ENCODE measurements at regions not wholly inside any gene's neighbourhood (a gene's known extent, or its start where the extent isn't known, plus 50 kb on each side); places are given as distances from the start of the nearest gene placed in this dataset.
"Not testable (repeated sequence)": the region's sequence is repeated elsewhere in the genome, so short reads cannot be mapped to it uniquely, and the experiment has no call there.

DNA sequence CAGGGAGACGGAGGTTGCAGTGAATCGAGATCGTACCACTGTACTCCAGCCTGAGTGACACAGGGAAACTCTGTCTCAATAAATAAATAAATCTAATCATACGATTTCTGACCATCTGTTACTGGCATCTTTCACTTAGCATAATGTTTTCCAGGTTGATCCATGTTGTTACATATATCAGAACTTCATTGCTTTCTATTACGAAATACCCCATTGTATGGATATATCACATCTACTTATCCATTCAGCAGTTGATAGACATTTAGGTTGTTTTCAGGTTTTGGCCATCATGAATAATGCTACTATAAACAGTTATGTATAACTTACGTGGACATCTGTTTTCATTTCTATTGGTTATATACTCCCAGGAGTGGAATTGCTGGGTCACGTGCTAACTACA is 303.9 kb downstream of the PAX3 start:
- TF ChIP-seq FOXA1 (IDR thresholded peaks at IDR 0.05) (no peak), TARDBP (IDR thresholded peaks at IDR 0.05) (no peak)
- POLR2A ChIA-PET: no interaction called here
- no peak for DNase-seq (ENCODE audit: extremely low spot score)
- CTCF ChIA-PET: no interaction called here

- DNase-seq (ENCODE audit: extremely low spot score); CTCF ChIA-PET; POLR2A ChIA-PET: not testable (repeated sequence)
Observed at GRCh38 chr2:221984376-221984775, 314.4 kb downstream of the PAX3 start.

- no peak for TF ChIP-seq BHLHE40 (IDR thresholded peaks at IDR 0.05; ENCODE audit: borderline replicate concordance)
- TF ChIP-seq ZNF384 (IDR thresholded peaks at IDR 0.05): no peak
- TF ChIP-seq LEF1 (IDR thresholded peaks at IDR 0.05; ENCODE audit: borderline replicate concordance): no peak
- no peak for TF ChIP-seq FOXM1 (IDR thresholded peaks at IDR 0.05; ENCODE audit: borderline replicate concordance)
- no peak for TF ChIP-seq ELF4 (IDR thresholded peaks at IDR 0.05)
- TF ChIP-seq L3MBTL2 (conservative IDR thresholded peaks at IDR 0.05): no peak
- no peak for TF ChIP-seq SUZ12 (IDR thresholded peaks at IDR 0.05)
- DNase-seq (ENCODE audit: extremely low spot score): no peak
- CTCF ChIA-PET: no interaction called here
- POLR2A ChIA-PET: no interaction called here
Observed at GRCh38 chr2:221981912-221982470, 316.8 kb downstream of the PAX3 start.

DNA sequence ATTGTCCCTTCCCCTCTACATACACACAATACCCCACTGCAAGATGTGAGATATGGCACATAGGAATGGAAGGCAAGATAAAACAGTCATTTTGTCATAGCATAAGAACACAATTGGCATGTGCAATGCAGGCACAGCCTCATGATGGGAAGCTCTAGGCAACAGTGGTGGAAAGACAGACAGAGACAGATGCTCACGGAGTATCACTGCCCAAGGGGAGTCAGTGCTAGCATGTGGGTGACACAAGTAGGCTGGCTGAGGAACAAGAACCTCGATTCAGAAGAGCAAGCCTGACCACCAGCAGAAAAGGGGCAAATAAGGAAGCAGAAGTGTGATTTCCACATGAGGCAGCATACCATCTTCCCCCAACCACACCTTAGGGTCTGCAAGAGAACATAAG is 323.6 kb downstream of the PAX3 start:
- no peak for TF ChIP-seq TARDBP (IDR thresholded peaks at IDR 0.05)
- no peak for TF ChIP-seq LEF1 (IDR thresholded peaks at IDR 0.05; ENCODE audit: borderline replicate concordance)
- DNase-seq (ENCODE audit: extremely low spot score): no peak
- CTCF ChIA-PET: no interaction called here
- POLR2A ChIA-PET: no interaction called here

- CTCF ChIA-PET: no interaction called here
- TF ChIP-seq LEF1 (IDR thresholded peaks at IDR 0.05; ENCODE audit: borderline replicate concordance) (no peak), NFRKB (IDR thresholded peaks at IDR 0.05) (no peak), TARDBP (IDR thresholded peaks at IDR 0.05) (no peak), FOXK2 (IDR thresholded peaks at IDR 0.05) (no peak), FOXM1 (IDR thresholded peaks at IDR 0.05; ENCODE audit: borderline replicate concordance) (no peak), ELF4 (IDR thresholded peaks at IDR 0.05) (no peak), ARNT (IDR thresholded peaks at IDR 0.05) (no peak), FOXA1 (IDR thresholded peaks at IDR 0.05) (no peak), CTBP1 (IDR thresholded peaks at IDR 0.05; ENCODE audit: borderline replicate concordance) (no peak), SP1 (IDR thresholded peaks at IDR 0.05) (no peak), BHLHE40 (IDR thresholded peaks at IDR 0.05; ENCODE audit: borderline replicate concordance) (no peak), ZNF384 (IDR thresholded peaks at IDR 0.05) (no peak), SUZ12 (IDR thresholded peaks at IDR 0.05) (no peak), L3MBTL2 (conservative IDR thresholded peaks at IDR 0.05) (no peak)
- TF ChIP-seq, protein P1, sequence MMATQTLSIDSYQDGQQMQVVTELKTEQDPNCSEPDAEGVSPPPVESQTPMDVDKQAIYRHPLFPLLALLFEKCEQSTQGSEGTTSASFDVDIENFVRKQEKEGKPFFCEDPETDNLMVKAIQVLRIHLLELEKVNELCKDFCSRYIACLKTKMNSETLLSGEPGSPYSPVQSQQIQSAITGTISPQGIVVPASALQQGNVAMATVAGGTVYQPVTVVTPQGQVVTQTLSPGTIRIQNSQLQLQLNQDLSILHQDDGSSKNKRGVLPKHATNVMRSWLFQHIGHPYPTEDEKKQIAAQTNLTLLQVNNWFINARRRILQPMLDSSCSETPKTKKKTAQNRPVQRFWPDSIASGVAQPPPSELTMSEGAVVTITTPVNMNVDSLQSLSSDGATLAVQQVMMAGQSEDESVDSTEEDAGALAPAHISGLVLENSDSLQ (IDR thresholded peaks at IDR 0.05): no peak
- POLR2A ChIA-PET: no interaction called here
- no peak for DNase-seq (ENCODE audit: extremely low spot score)
Observed at GRCh38 chr2:221973902-221974301, 324.9 kb downstream of the PAX3 start.

DNA sequence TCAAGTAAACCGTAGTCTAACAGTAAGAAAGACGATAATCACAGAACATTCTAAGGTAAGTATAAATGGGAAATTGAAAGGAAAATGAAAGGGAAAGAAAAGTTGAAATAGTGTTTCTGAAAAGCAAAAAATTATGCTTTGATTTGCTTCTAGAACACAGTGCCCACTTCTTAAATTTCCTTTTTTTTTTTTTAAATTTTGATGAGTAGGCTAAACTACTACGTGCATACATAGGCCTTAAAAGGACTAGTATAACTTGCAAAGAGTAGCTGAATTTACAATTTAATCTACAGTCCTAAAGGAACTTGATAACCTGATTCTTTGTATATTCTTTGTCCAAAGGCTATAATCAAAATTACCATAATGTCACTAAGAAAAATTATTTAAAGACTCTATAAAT is 325.3 kb downstream of the PAX3 start:
- POLR2A ChIA-PET: no interaction called here
- no peak for DNase-seq (ENCODE audit: extremely low spot score)
- CTCF ChIA-PET: no interaction called here
- TF ChIP-seq CTBP1 (IDR thresholded peaks at IDR 0.05; ENCODE audit: borderline replicate concordance): no peak
- TF ChIP-seq SUZ12 (IDR thresholded peaks at IDR 0.05): no peak

DNA sequence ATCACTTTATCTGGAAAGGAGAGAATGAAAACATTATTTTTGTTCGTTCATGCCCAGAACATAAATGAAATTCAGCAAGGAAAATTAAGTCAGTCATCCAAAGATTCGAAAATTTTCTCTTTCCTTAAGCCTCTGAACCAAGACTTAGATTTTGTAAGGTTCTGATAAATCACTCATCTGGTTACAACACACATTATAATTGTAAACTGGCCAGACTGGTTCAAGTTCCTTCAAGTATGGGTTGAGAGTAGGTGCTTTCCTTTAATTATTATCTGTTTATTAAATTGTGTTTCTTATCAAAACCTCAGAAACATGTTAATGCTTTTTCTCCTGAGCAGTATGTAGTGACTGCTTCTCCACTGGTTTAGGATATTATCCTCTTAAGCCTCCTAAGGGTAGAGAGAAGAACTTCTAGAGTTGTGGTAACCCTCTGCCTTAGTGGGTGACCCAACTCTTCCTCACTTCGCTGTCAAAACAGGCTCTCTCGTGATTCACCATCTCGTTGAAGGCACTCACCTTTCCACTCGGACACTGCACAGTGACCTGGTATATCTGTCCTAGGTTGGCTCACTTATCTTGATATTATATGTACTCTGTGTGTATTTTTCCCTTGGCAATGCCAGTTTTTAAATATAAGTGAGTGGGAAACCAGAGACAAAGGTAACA is 325.9 kb downstream of the PAX3 start:
- DNase-seq (ENCODE audit: extremely low spot score): no peak
- ChIA-PET CTCF (no interaction called here), POLR2A (no interaction called here)
- no peak for TF ChIP-seq ARNT (IDR thresholded peaks at IDR 0.05)
- no peak for TF ChIP-seq L3MBTL2 (conservative IDR thresholded peaks at IDR 0.05)
- TF ChIP-seq, protein P1 (IDR thresholded peaks at IDR 0.05): no peak
- TF ChIP-seq FOXA1 (IDR thresholded peaks at IDR 0.05): no peak
- TF ChIP-seq FOXK2 (IDR thresholded peaks at IDR 0.05): no peak
- no peak for TF ChIP-seq ZNF384 (IDR thresholded peaks at IDR 0.05)
- no peak for TF ChIP-seq SP1 (IDR thresholded peaks at IDR 0.05)
- no peak for TF ChIP-seq CTBP1 (IDR thresholded peaks at IDR 0.05; ENCODE audit: borderline replicate concordance)
- no peak for TF ChIP-seq NFRKB (IDR thresholded peaks at IDR 0.05)
- no peak for TF ChIP-seq LEF1 (IDR thresholded peaks at IDR 0.05; ENCODE audit: borderline replicate concordance)
- TF ChIP-seq TARDBP (IDR thresholded peaks at IDR 0.05): no peak
- no peak for TF ChIP-seq ELF4 (IDR thresholded peaks at IDR 0.05)
- no peak for TF ChIP-seq FOXM1 (IDR thresholded peaks at IDR 0.05; ENCODE audit: borderline replicate concordance)
- no peak for TF ChIP-seq BHLHE40 (IDR thresholded peaks at IDR 0.05; ENCODE audit: borderline replicate concordance)
- TF ChIP-seq HDGF (IDR thresholded peaks at IDR 0.05; ENCODE audit: borderline replicate concordance): no peak
- TF ChIP-seq SUZ12 (IDR thresholded peaks at IDR 0.05): no peak

- CTCF ChIA-PET: interaction anchor here (0.7 to 1.1 kb wide), 3 partner anchors 394 to 1490 kb away, joined by 3 to 4 read pairs (median 3); no protein-coding TSS in a partner anchor
- TF ChIP-seq L3MBTL2 (conservative IDR thresholded peaks at IDR 0.05) (no peak), LEF1 (IDR thresholded peaks at IDR 0.05; ENCODE audit: borderline replicate concordance) (no peak), ARNT (IDR thresholded peaks at IDR 0.05) (no peak), CTBP1 (IDR thresholded peaks at IDR 0.05; ENCODE audit: borderline replicate concordance) (no peak), SUZ12 (IDR thresholded peaks at IDR 0.05) (no peak), BHLHE40 (IDR thresholded peaks at IDR 0.05; ENCODE audit: borderline replicate concordance) (no peak), TARDBP (IDR thresholded peaks at IDR 0.05) (no peak), FOXK2 (IDR thresholded peaks at IDR 0.05) (no peak), HDGF (IDR thresholded peaks at IDR 0.05; ENCODE audit: borderline replicate concordance) (no peak), FOXM1 (IDR thresholded peaks at IDR 0.05; ENCODE audit: borderline replicate concordance) (no peak), ELF4 (IDR thresholded peaks at IDR 0.05) (no peak)
- TF ChIP-seq, protein P1 (IDR thresholded peaks at IDR 0.05): no peak
- POLR2A ChIA-PET: no interaction called here
- no peak for DNase-seq (ENCODE audit: extremely low spot score)
Observed at GRCh38 chr2:221970389-221970788, 328.4 kb downstream of the PAX3 start.
